GM12891 (cell line): ENCODE measurements at regions not wholly inside any gene's neighbourhood (a gene's known extent, or its start where the extent isn't known, plus 50 kb on each side); places are given as distances from the start of the nearest gene placed in this dataset.

Experiments used
- POLR2A ChIP-seq: IDR thresholded peaks from 2 replicates; pipeline ENCODE4 v1.6.1; 2011; ENCODE audit warnings: low read depth, low read length, control low read depth
- POLR2AphosphoS5 ChIP-seq: IDR thresholded peaks from 2 replicates; pipeline ENCODE4 v1.6.1; 2011; ENCODE audit warnings: low read depth, low read length, control low read depth
- POU2F2 ChIP-seq: IDR thresholded peaks from 2 replicates; pipeline ENCODE4 v1.6.1; 2011; ENCODE audit warnings: low read depth, mild to moderate bottlenecking, control low read depth, low read length, moderate library complexity
- SPI1 ChIP-seq: IDR thresholded peaks from 2 replicates; pipeline ENCODE4 v1.6.1; 2011; ENCODE audit warnings: low read depth, low read length, control low read depth
- TAF1 ChIP-seq: IDR thresholded peaks from 2 replicates; pipeline ENCODE4 v1.6.1; 2011; ENCODE audit warnings: low read depth, low read length, control low read depth

DNA sequence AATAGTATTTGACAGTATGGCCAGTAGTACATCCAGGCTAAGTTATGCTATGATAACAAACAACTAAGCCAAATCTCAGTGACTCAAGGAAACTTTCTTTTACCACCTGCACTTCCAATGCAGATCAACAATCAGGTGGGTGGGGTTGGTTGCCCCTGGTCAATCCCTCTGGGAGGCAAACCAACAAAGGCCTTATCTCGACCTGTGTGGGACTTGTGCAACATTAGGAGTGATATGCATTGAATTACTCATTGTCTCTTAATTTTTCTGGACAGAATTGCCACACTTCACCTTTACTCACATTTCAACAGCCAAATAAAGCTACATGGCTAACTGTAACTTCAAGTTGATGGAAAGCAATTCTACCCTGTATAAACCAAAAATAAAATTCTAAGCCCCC is 1049.3 kb upstream of the CDH2 start:
- TF ChIP-seq POLR2AphosphoS5 (no peak), POLR2A (no peak), TAF1 (no peak), SPI1 (no peak), POU2F2 (no peak)
